GM10266 (cell line): ENCODE measurements at regions not wholly inside any gene's neighbourhood (a gene's known extent, or its start where the extent isn't known, plus 50 kb on each side); places are given as distances from the start of the nearest gene placed in this dataset.

ENCODE experiments used
- DNase-seq: peaks from one replicate; pipeline ENCODE4 v3.0.0; 2012; ENCODE audit errors: extremely low spot score
- TF ChIP-seq, protein P1 (sequence below): IDR thresholded peaks from 2 replicates; pipeline ENCODE4 v1.5.1; 2012; ENCODE audit warnings: mild to moderate bottlenecking, low read depth; ENCODE audit not compliant: control insufficient read depth, insufficient read depth; ENCODE audit errors: missing control alignments

DNA sequence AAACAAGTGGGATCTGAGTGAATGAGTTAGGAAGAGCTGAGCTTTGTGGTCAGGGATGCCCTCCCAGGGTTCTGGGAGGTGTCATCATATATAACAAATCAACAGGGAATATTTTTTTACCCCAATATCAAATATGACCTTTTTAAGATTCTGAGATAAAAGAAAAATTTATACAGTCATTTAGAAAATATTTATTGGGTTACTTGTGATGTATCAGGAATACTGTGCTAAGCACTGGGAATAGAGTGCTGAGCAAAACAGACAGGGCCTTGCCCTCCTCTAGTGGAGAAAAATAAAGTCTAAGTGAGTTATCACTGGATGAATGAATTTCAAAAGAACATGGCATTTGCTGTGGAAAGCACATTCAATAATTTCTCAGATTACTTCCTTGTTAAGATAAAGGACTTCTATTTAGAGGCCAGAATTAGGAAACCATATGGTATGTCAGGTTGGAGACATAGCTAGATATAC is 102.9 kb downstream of the BOD1 start:
- TF ChIP-seq, protein P1, sequence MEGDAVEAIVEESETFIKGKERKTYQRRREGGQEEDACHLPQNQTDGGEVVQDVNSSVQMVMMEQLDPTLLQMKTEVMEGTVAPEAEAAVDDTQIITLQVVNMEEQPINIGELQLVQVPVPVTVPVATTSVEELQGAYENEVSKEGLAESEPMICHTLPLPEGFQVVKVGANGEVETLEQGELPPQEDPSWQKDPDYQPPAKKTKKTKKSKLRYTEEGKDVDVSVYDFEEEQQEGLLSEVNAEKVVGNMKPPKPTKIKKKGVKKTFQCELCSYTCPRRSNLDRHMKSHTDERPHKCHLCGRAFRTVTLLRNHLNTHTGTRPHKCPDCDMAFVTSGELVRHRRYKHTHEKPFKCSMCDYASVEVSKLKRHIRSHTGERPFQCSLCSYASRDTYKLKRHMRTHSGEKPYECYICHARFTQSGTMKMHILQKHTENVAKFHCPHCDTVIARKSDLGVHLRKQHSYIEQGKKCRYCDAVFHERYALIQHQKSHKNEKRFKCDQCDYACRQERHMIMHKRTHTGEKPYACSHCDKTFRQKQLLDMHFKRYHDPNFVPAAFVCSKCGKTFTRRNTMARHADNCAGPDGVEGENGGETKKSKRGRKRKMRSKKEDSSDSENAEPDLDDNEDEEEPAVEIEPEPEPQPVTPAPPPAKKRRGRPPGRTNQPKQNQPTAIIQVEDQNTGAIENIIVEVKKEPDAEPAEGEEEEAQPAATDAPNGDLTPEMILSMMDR: no peak
- no peak for DNase-seq

DNA sequence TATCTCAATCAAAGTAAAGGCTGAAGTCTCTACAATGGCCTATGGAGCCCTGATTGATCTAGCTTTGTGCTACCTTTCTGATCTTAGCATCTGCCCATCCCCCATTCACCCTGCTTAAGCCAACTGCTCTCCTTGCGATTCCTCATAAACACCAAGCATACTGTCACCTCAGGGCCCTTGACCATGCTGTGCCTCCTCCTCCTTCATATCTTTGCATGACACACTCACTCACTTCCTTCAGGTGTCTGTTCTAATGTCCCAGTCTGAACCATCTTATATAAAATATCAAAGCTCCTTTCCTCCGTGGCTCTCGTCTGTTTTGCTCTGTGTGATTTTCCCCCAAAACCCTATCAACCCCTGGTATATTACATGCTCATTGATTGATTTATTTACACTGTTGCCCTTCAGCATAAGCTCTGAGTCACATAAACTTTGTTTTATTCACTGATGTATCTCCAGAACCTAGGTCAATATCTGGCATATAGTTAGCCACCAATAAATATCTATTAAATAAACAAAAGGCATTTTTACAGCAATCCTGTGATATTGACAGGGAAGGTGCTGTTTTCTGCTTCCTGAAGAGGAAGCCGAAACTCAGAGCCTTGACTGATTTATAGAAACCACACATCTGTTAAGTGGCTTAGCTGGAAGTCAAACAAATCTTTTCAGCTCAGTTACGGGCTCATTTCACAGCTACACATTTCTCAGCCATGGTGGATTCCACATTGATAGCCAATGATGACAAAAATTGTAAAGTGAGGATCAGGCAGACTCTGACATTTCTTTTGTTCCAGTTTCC is 103.6 kb downstream of the BOD1 start:
- DNase-seq: no peak
- TF ChIP-seq, protein P1: no peak

DNA sequence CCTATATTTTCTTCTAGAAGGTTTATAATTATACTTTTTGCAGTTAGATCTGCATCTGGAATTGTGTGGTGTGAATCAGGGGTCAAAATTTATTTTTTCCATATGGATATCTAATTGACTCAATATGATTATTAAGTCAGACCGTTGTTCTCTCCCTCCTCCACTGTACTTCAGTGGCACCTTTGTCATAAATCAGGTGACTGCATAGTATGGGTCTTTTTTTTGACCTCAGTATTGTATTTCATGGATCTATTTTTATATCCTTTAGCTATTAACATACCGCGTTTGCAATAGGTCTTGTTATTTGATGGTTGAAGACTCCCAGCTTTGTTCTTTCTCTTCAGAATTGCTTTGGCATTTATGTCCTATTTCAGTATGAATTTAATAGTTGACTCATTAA is 107.4 kb downstream of the BOD1 start:
- DNase-seq: no peak
- TF ChIP-seq, protein P1: no peak

DNA sequence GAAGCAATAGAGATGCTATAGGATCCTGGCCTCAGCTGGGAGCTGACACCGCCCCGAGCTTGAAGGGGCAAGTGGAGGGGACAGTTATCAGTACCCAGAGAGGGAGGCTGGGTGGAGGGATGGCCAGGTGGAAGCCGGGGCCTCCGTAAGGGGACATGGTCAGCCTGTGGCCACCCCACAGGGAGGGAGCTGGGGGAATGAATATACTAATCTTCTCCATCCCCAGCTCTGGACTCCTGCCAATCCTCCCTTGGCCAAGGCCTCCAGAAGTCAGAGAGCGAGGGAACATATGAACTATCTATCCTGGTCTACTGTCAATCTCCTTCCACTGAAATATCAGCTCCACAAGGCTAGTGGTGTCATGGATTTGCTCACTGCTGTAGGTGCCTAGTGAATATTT is 109.3 kb downstream of the BOD1 start:
- no peak for DNase-seq
- TF ChIP-seq, protein P1: no peak

DNA sequence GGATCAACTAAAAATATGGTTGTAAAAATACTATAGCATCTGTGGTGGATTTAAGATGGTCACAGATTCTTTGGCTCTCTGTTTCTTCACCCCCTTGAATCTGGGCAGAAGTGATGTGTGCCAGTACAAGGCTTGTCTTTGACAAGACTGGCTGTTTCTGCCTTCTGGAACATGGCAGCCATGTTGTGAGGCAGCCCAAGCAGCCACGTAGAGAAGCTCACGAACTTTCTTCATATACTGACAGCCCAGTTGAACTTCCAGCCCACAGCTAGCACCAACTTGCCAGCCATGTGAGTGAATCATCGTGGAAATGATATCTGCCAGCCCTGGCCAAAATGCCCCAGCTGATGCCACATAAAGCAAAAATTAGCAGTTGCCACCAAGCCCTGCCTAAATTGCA is 110.8 kb downstream of the BOD1 start:
- TF ChIP-seq, protein P1: no peak
- no peak for DNase-seq

DNA sequence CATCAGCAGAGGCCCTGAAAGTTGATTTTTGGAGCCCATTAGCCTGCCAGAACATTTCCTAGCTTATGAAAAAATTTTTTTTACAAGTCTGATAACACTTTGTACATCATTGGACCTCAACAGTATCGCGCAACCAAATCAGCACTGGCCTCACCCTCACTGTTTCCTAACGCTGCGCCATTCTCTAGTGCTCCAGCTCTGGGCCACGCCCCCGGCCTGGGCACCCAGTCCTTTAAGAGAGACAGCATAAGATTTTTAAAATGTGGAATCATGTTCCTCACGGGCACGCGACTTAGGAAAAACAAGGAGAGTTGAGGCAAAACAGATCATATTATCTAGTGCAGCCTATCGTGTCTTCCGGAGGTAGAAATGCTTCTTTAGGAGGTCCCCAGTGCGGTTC is 114.5 kb downstream of the BOD1 start:
- DNase-seq: no peak
- TF ChIP-seq, protein P1: no peak

DNA sequence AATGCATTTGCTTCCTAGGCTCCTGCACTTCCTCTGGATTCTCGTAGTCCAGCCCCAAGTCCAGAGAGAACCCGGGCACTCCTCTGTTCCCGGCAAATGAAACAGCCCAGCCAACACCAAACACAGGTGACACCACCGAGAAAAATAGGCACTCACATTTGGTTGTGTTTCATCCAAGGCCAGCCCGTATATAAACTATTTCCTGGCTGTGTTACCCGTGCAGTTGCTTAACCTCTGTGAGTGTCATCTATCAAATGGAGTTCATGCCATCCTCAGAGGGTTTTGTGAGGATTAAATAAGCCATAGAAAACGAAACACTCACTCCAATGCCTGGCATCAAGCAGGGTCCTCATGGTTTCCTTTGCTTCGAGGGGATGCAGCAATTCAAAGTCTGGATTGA is 115.2 kb downstream of the BOD1 start:
- DNase-seq: no peak
- TF ChIP-seq, protein P1: no peak
